PC-9 (cell line): ENCODE measurements at regions not wholly inside any gene's neighbourhood (a gene's known extent, or its start where the extent isn't known, plus 50 kb on each side); places are given as distances from the start of the nearest gene placed in this dataset.

Source experiments
- BruUV-seq: library from RNA; stranded (reverse); fragments of 400-500 nt; replicated peaks from 2 replicates; lab custom pipeline; 2021; lab: Mats Ljungman, UMichigan
- CTCF ChIA-PET: fragments of 300-600 bp; sonication (Branson Sonifier 250); formaldehyde crosslinking; loops from one replicate; lab custom pipeline; 2022; ENCODE audit warnings: antibody characterized with exemption; lab: Charles Lee
- POLR2A ChIA-PET: fragments of 300-600 bp; sonication (Branson Sonifier 250); formaldehyde crosslinking; loops from one replicate; lab custom pipeline; 2022; ENCODE audit warnings: antibody characterized with exemption; ENCODE audit not compliant: unreplicated experiment; lab: Charles Lee
- DNase-seq, 2 experiments: peaks; one replicate each; pipeline versions ENCODE4 v3.0.0 to v3.0.0-alpha.2; 2015 to 2022; ENCODE audit warnings: mixed read lengths in 1 of 2
- H2AFZ ChIP-seq: fragments of 200-600 bp; sonication (generic); 2 replicates; pipeline ENCODE4 v1.8.1; 2017; ENCODE audit warnings: antibody characterized with exemption
- H3F3A ChIP-seq: fragments of 200-600 bp; sonication (generic); 2 replicates; pipeline ENCODE4 v1.8.1; 2017; ENCODE audit warnings: antibody characterized with exemption, mild to moderate bottlenecking, low read depth; ENCODE audit not compliant: insufficient read depth
- H3K27ac ChIP-seq: fragments of 200-600 bp; sonication (generic); 2 replicates; pipeline ENCODE4 v1.6.1; 2016; ENCODE audit warnings: mixed run types
- H3K27me3 ChIP-seq: fragments of 200-600 bp; sonication (generic); 2 replicates; pipeline ENCODE4 v1.6.1; 2016; ENCODE audit warnings: low read depth, mixed run types; ENCODE audit not compliant: insufficient read depth
- H3K36me3 ChIP-seq: fragments of 200-600 bp; sonication (generic); 2 replicates; pipeline ENCODE4 v1.6.1; 2016; ENCODE audit warnings: low read depth, mixed run types
- H3K4me1 ChIP-seq: fragments of 200-600 bp; sonication (generic); replicated peaks from 2 replicates; pipeline ENCODE4 v1.6.1; 2016; ENCODE audit warnings: mixed run types; ENCODE audit not compliant: insufficient read depth
- H3K4me2 ChIP-seq: fragments of 200-600 bp; sonication (generic); 2 replicates; pipeline ENCODE4 v1.6.1; 2017; ENCODE audit warnings: mixed run types
- H3K4me3 ChIP-seq: fragments of 200-600 bp; sonication (generic); 2 replicates; pipeline ENCODE4 v1.6.1; 2016; ENCODE audit warnings: mixed run types
- H3K79me2 ChIP-seq: fragments of 200-600 bp; sonication (generic); 2 replicates; pipeline ENCODE4 v1.6.1; 2017; ENCODE audit warnings: low read depth, mixed run types
- H3K9me2 ChIP-seq: fragments of 200-600 bp; sonication (generic); 2 replicates; pipeline ENCODE4 v1.8.1; 2017; ENCODE audit warnings: mild to moderate bottlenecking; ENCODE audit not compliant: insufficient read depth
- H3K9me3 ChIP-seq: fragments of 200-600 bp; sonication (generic); 2 replicates; pipeline ENCODE4 v1.8.1; 2016; ENCODE audit warnings: low read depth; ENCODE audit not compliant: insufficient read depth
- H4K20me1 ChIP-seq: fragments of 200-600 bp; sonication (generic); 2 replicates; pipeline ENCODE4 v1.8.1; 2017; ENCODE audit not compliant: insufficient read depth
- CTCF ChIP-seq: fragments of 200-600 bp; sonication (generic); conservative IDR thresholded peaks from 2 replicates; pipeline ENCODE4 v1.6.1; 2017; ENCODE audit warnings: mixed run types, antibody characterized with exemption, mild to moderate bottlenecking, moderate library complexity
- EZH2 ChIP-seq: fragments of 200-600 bp; sonication (generic); IDR thresholded peaks from 2 replicates; pipeline ENCODE4 v1.8.0; 2017; ENCODE audit warnings: antibody characterized with exemption, low read depth
- intact Hi-C: fragments of 100-400 bp; cut with micrococcal nuclease; formaldehyde crosslinking; loops from one replicate; pipeline ENCODE4 v1.10.0; 2022; ENCODE audit not compliant: unreplicated experiment

DNA sequence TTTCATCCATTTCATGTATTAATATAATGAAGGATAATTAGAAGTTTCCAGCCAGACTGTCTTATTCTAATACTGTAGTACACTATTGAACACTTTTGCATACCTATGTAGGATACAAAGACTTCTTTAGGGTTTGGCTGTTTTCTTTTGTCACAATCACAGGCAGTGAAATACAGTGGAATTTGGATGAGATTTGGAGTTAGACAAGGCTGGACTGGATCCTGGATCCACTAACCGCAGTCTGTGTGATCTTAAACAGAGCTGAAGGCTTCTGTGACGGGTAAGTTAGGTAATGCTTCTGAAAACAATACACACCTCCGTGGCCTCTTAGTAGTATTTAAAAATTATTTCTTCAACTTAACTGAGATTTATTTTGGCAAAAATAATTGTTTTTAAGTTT lies 1128.6 kb upstream of the CDH2 start:
- no peaks in the 10 kb centered on the region for H3K36me3 ChIP-seq
- intact Hi-C loops = no loop called here
- no peaks in the 10 kb centered on the region for H3K9me3 ChIP-seq
- H3K27ac ChIP-seq = no peak overlapping the region
- no peak overlapping the region for H3K4me3 ChIP-seq
- POLR2A ChIA-PET = no interaction called here
- no peak for TF ChIP-seq EZH2
- no peak for TF ChIP-seq CTCF
- H3K4me2 ChIP-seq = no peak overlapping the region
- no peak overlapping the region for H2AFZ ChIP-seq
- no peaks in the 10 kb centered on the region for H4K20me1 ChIP-seq
- no peaks in the 10 kb centered on the region for H3K27me3 ChIP-seq
- H3K79me2 ChIP-seq = no peaks in the 10 kb centered on the region
- H3K4me1 ChIP-seq = no peaks in the 10 kb centered on the region
- no peaks in the 10 kb centered on the region for H3F3A ChIP-seq
- CTCF ChIA-PET = no interaction called here
- BruUV-seq = no TSS peak
- DNase-seq = no peak
- no peaks in the 10 kb centered on the region for H3K9me2 ChIP-seq

DNA sequence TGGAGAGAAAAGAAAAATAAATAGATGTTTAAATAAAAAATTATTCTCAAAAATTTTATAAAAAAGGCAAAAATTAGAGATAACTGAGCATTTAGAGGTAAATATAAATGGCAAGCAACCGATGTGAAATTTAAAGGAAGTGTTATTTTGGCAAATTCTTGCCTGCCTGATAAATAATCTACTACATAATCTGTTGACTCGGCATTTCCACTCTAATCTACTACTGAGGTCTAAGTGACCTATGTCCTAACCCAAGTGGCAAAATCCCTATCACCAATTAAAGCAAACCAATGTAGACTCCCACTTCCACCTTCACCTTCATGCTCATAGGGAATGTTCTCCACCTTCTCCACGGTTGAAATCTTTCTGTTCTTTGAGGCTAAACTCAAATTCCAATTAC lies 1124.1 kb upstream of the CDH2 start:
- ChIA-PET CTCF (no interaction called here), POLR2A (no interaction called here)
- H3K4me1 ChIP-seq = no peaks in the 10 kb centered on the region
- no peaks in the 10 kb centered on the region for H3K9me3 ChIP-seq
- BruUV-seq = no TSS peak
- TF ChIP-seq EZH2 (no peak), CTCF (no peak)
- no peaks in the 10 kb centered on the region for H4K20me1 ChIP-seq
- H2AFZ ChIP-seq = no peak overlapping the region
- no peak for DNase-seq
- intact Hi-C loops = no loop called here
- H3K79me2 ChIP-seq = no peaks in the 10 kb centered on the region
- no peak overlapping the region for H3K27ac ChIP-seq
- H3K9me2 ChIP-seq = no peaks in the 10 kb centered on the region
- H3K4me2 ChIP-seq = no peak overlapping the region
- H3F3A ChIP-seq = no peaks in the 10 kb centered on the region
- no peaks in the 10 kb centered on the region for H3K36me3 ChIP-seq
- H3K4me3 ChIP-seq = no peak overlapping the region
- no peaks in the 10 kb centered on the region for H3K27me3 ChIP-seq

DNA sequence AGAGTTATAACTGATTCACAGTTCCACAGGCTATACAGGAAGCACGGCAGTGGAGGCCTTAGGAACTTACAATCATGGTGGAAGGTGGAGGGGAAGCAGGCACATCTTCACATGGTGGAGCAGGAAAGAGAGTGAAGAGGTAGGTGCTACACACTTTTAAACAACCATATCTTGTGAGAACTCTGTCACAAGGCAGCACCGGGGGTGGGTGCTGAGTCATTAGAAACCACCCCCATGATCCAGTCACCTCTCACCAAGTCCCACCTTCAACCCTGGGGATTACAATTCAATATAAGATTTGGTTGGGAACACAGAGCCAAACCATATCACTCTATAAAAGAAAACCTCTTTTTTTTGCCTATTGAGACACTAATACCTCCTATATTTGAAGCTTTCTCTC lies 1108.5 kb upstream of the CDH2 start:
- intact Hi-C loops = no loop called here
- no peak overlapping the region for H3K4me3 ChIP-seq
- H4K20me1 ChIP-seq = no peaks in the 10 kb centered on the region
- H3K79me2 ChIP-seq = no peaks in the 10 kb centered on the region
- TF ChIP-seq CTCF (no peak), EZH2 (no peak)
- H3K9me2 ChIP-seq = no peaks in the 10 kb centered on the region
- no peak overlapping the region for H3K4me2 ChIP-seq
- H3K36me3 ChIP-seq = no peaks in the 10 kb centered on the region
- H2AFZ ChIP-seq = no peak overlapping the region
- POLR2A ChIA-PET = no interaction called here
- H3K4me1 ChIP-seq = no peaks in the 10 kb centered on the region
- H3F3A ChIP-seq = no peaks in the 10 kb centered on the region
- CTCF ChIA-PET = no interaction called here
- H3K27me3 ChIP-seq = no peaks in the 10 kb centered on the region
- DNase-seq = no peak
- H3K9me3 ChIP-seq = no peaks in the 10 kb centered on the region
- no TSS peak for BruUV-seq
- H3K27ac ChIP-seq = no peak overlapping the region
